Stimulated activated CD4-positive, alpha-beta T cell treated with anti-CD3 and anti-CD28 coated beads, Interleukin-4, amount 100 ng/mL, for 4 hours (primary cell): ENCODE measurements at regions not wholly inside any gene's neighbourhood (a gene's known extent, or its start where the extent isn't known, plus 50 kb on each side); places are given as distances from the start of the nearest gene placed in this dataset.
"Not testable (repeated sequence)": the region's sequence is repeated elsewhere in the genome, so short reads cannot be mapped to it uniquely, and the experiment has no call there.

Experiments used
- DNase-seq, 2 experiments: peaks; one replicate each; pipeline ENCODE4 v3.0.0-alpha.2; 2020

- DNase-seq = no peak
Measured at GRCh38 chrX:65971151-65971550, 68.7 kb downstream of the VSIG4 start.

GRCh38 chrX:65967159-65967558 lies 72.7 kb downstream of the VSIG4 start:
- DNase-seq = not testable (repeated sequence)

- no peak for DNase-seq
Measured at GRCh38 chrX:65961714-65962113, 78.2 kb downstream of the VSIG4 start.

GRCh38 chrX:65948103-65948502 lies 91.8 kb downstream of the VSIG4 start:
- DNase-seq = no peak

- no peak for DNase-seq
Measured at GRCh38 chrX:65941775-65942174, 98.1 kb downstream of the VSIG4 start.

GRCh38 chrX:65933085-65933589 lies 106.7 kb downstream of the VSIG4 start:
- no peak for DNase-seq

- DNase-seq = peak in 1 of 2 experiments; percentile 51
Measured at GRCh38 chrX:65932173-65933084, 107.5 kb downstream of the VSIG4 start.

GRCh38 chrX:65928522-65928921 lies 111.4 kb downstream of the VSIG4 start:
- DNase-seq = no peak

- not testable (repeated sequence) for DNase-seq
Measured at GRCh38 chrX:65927386-65927785, 112.5 kb downstream of the VSIG4 start.

- peak in 1 of 2 experiments; percentile 45 for DNase-seq
Measured at GRCh38 chrX:65926095-65927019, 113.5 kb downstream of the VSIG4 start.

- DNase-seq = no peak
Measured at GRCh38 chrX:65925592-65925991, 114.3 kb downstream of the VSIG4 start.

- no peak for DNase-seq
Measured at GRCh38 chrX:65925005-65925404, 114.9 kb downstream of the VSIG4 start.

- DNase-seq = no peak
Measured at GRCh38 chrX:65921363-65921762, 118.5 kb downstream of the VSIG4 start.

GRCh38 chrX:65920620-65921019 lies 119.3 kb downstream of the VSIG4 start:
- no peak for DNase-seq

- DNase-seq = no peak
Measured at GRCh38 chrX:65910899-65911298, 129.0 kb downstream of the VSIG4 start.

- DNase-seq = no peak
Measured at GRCh38 chrX:65903750-65904149, 136.1 kb downstream of the VSIG4 start.

- DNase-seq = no peak
Measured at GRCh38 chrX:65902011-65902410, 137.9 kb downstream of the VSIG4 start.

GRCh38 chrX:65900850-65901844 lies 138.7 kb downstream of the VSIG4 start:
- no peak for DNase-seq

GRCh38 chrX:65894133-65894532 lies 145.7 kb downstream of the VSIG4 start:
- DNase-seq = peak in 1 of 2 experiments; percentile 2

GRCh38 chrX:65891817-65892216 lies 148.1 kb downstream of the VSIG4 start:
- DNase-seq = not testable (repeated sequence)

- DNase-seq = not testable (repeated sequence)
Measured at GRCh38 chrX:65888150-65888549, 151.7 kb downstream of the VSIG4 start.

GRCh38 chrX:65883556-65883955 lies 156.3 kb downstream of the VSIG4 start:
- DNase-seq = no peak
